GM19240 (cell line): ENCODE measurements at regions not wholly inside any gene's neighbourhood (a gene's known extent, or its start where the extent isn't known, plus 50 kb on each side); places are given as distances from the start of the nearest gene placed in this dataset.

Source experiments
- DNase-seq: peaks from one replicate; pipeline ENCODE4 v3.0.0; 2011; ENCODE audit warnings: low spot score; ENCODE audit not compliant: insufficient read length

- DNase-seq = no peak
Measured at GRCh38 chr1:60598041-60598910, 484.1 kb upstream of the NFIA start.

GRCh38 chr1:60596791-60597750 is 485.3 kb upstream of the NFIA start:
- DNase-seq = no peak

- no peak for DNase-seq
Measured at GRCh38 chr1:60591583-60591982, 490.8 kb upstream of the NFIA start.

GRCh38 chr1:60589916-60590315 is 492.4 kb upstream of the NFIA start:
- DNase-seq = no peak

GRCh38 chr1:60589046-60589748 is 493.2 kb upstream of the NFIA start:
- DNase-seq = no peak

- DNase-seq = no peak
Measured at GRCh38 chr1:60584371-60584770, 498.0 kb upstream of the NFIA start.

- no peak for DNase-seq
Measured at GRCh38 chr1:60583696-60584095, 498.7 kb upstream of the NFIA start.

- no peak for DNase-seq
Measured at GRCh38 chr1:60581455-60582220, 500.7 kb upstream of the NFIA start.

- DNase-seq = no peak
Measured at GRCh38 chr1:60577029-60577428, 503.5 kb upstream of the C1orf87 start.

- DNase-seq = no peak
Measured at GRCh38 chr1:60575326-60575977, 501.9 kb upstream of the C1orf87 start.

GRCh38 chr1:60573726-60574409 is 500.3 kb upstream of the C1orf87 start:
- DNase-seq = no peak

- DNase-seq = no peak
Measured at GRCh38 chr1:60573121-60573520, 499.6 kb upstream of the C1orf87 start.

- DNase-seq = no peak
Measured at GRCh38 chr1:60572378-60572777, 498.8 kb upstream of the C1orf87 start.

- no peak for DNase-seq
Measured at GRCh38 chr1:60571811-60572210, 498.2 kb upstream of the C1orf87 start.

GRCh38 chr1:60569189-60569588 is 495.6 kb upstream of the C1orf87 start:
- no peak for DNase-seq

- DNase-seq = no peak
Measured at GRCh38 chr1:60567256-60567655, 493.7 kb upstream of the C1orf87 start.

GRCh38 chr1:60564916-60565750 is 491.6 kb upstream of the C1orf87 start:
- no peak for DNase-seq

GRCh38 chr1:60563777-60564535 is 490.4 kb upstream of the C1orf87 start:
- no peak for DNase-seq
